Stimulated activated CD4-positive, alpha-beta T cell treated with anti-CD3 and anti-CD28 coated beads, Interleukin-1b, Interleukin-23, amount 100 ng/mL, for 4 hours (primary cell): ENCODE measurements at regions not wholly inside any gene's neighbourhood (a gene's known extent, or its start where the extent isn't known, plus 50 kb on each side); places are given as distances from the start of the nearest gene placed in this dataset.

Source experiments
- DNase-seq, 2 donors: peaks; one replicate each; pipeline ENCODE4 v3.0.0-alpha.2; 2020; ENCODE audit warnings: low read depth in 2 of 2

GRCh38 chr10:121171825-121172787 is 320.9 kb downstream of the WDR11 start:
- DNase-seq, result no peak

- no peak for DNase-seq
Measured at GRCh38 chr10:121179006-121179405, 327.8 kb downstream of the WDR11 start.

- no peak for DNase-seq
Measured at GRCh38 chr10:121182219-121182618, 331.1 kb downstream of the WDR11 start.

- no peak for DNase-seq
Measured at GRCh38 chr10:121183236-121183635, 332.1 kb downstream of the WDR11 start.

GRCh38 chr10:121183707-121184106 is 332.5 kb downstream of the WDR11 start:
- DNase-seq, result no peak

GRCh38 chr10:121185816-121186455 is 334.8 kb downstream of the WDR11 start:
- no peak for DNase-seq

GRCh38 chr10:121187391-121187790 is 336.2 kb downstream of the WDR11 start:
- no peak for DNase-seq

GRCh38 chr10:121188005-121188404 is 336.8 kb downstream of the WDR11 start:
- DNase-seq, result no peak

- no peak for DNase-seq
Measured at GRCh38 chr10:121189066-121189465, 337.9 kb downstream of the WDR11 start.

GRCh38 chr10:121194696-121195523 is 343.7 kb downstream of the WDR11 start:
- no peak for DNase-seq

- DNase-seq, result no peak
Measured at GRCh38 chr10:121195524-121195910, 344.4 kb downstream of the WDR11 start.

- no peak for DNase-seq
Measured at GRCh38 chr10:121199081-121199480, 347.9 kb downstream of the WDR11 start.

- DNase-seq, result no peak
Measured at GRCh38 chr10:121205625-121206024, 354.5 kb downstream of the WDR11 start.

GRCh38 chr10:121211446-121211845 is 360.3 kb downstream of the WDR11 start:
- no peak for DNase-seq

GRCh38 chr10:121213437-121213836 is 362.3 kb downstream of the WDR11 start:
- DNase-seq, result no peak

- no peak for DNase-seq
Measured at GRCh38 chr10:121216295-121216694, 365.1 kb downstream of the WDR11 start.

GRCh38 chr10:121216721-121217181 is 365.6 kb downstream of the WDR11 start:
- DNase-seq, result no peak

- DNase-seq, result no peak
Measured at GRCh38 chr10:121217331-121217730, 366.2 kb downstream of the WDR11 start.

- DNase-seq, result no peak
Measured at GRCh38 chr10:121221072-121221471, 369.9 kb downstream of the WDR11 start.

GRCh38 chr10:121221991-121222390 is 370.8 kb downstream of the WDR11 start:
- DNase-seq, result no peak

- DNase-seq, result no peak
Measured at GRCh38 chr10:121222842-121223241, 371.7 kb downstream of the WDR11 start.

- DNase-seq, result no peak
Measured at GRCh38 chr10:121231079-121231478, 367.2 kb downstream of the FGFR2 start.
